Chondrocyte (in vitro differentiated cells): ENCODE measurements at regions not wholly inside any gene's neighbourhood (a gene's known extent, or its start where the extent isn't known, plus 50 kb on each side); places are given as distances from the start of the nearest gene placed in this dataset.
"Not testable (repeated sequence)": the region's sequence is repeated elsewhere in the genome, so short reads cannot be mapped to it uniquely, and the experiment has no call there.

Source experiments
- DNase-seq: peaks from one replicate; pipeline ENCODE4 v3.0.0; 2021; ENCODE audit warnings: mixed read lengths, low spot score
- H3K27ac Mint-ChIP-seq: one replicate; pipeline ENCODE4 v1.8.0; 2021; ENCODE audit warnings: mild to moderate bottlenecking, moderate library complexity, mixed read lengths; ENCODE audit not compliant: unreplicated experiment
- H3K27me3 Mint-ChIP-seq: 2 replicates; pipeline ENCODE4 v1.8.0; 2021; ENCODE audit warnings: low read depth, mixed read lengths
- H3K36me3 Mint-ChIP-seq: 2 replicates; pipeline ENCODE4 v1.8.0; 2021; ENCODE audit warnings: low read depth, mixed read lengths
- H3K4me1 Mint-ChIP-seq: 2 replicates; pipeline ENCODE4 v1.8.0; 2021; ENCODE audit warnings: low read depth, mild to moderate bottlenecking, mixed read lengths
- H3K4me3 Mint-ChIP-seq: one replicate; pipeline ENCODE4 v1.8.0; 2021; ENCODE audit warnings: mild to moderate bottlenecking, moderate library complexity, mixed read lengths; ENCODE audit not compliant: unreplicated experiment
- H3K9me3 Mint-ChIP-seq: 2 replicates; pipeline ENCODE4 v1.8.0; 2021; ENCODE audit warnings: low read depth, mixed read lengths
- CTCF ChIP-seq: fragments of 200-600 bp; sonication (generic); IDR thresholded peaks from 2 replicates; pipeline ENCODE4 v1.5.0; 2021; ENCODE audit warnings: antibody characterized with exemption, mild to moderate bottlenecking, moderate library complexity

DNA sequence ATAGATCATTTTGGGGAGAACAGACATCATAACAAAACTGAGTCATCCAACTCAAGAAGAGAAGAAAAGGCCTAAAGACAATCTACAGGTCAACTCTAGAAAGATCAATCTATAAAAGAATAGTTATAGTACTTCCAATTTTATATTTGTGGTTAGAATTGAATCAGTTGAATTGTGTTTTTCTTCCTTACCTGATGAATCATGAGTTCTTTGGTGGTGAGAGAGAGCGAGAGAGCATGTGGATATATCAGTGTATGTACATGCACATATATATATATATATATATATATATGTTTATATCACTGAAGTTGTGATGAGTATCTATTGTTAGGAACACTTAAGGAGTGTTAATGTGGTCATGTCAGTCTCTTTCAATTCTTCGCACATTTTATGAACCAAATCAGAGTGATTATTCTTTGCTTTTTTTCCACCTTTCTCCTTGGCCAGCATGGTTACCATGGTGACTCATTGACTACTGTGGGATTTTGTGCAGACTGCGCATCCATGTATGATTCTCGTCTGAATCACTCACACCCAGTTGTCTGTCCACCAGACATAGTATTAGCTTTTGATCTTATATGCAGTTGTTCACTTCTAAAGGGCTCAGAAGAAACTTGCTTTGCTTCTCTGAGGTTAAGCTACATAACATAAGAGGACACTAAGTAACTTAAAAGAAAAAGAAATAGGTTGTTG is 90.4 kb upstream of the RAB40AL start:
- H3K4me1 Mint-ChIP-seq, result no peaks in the 10 kb centered on the region
- no peak for DNase-seq

GRCh38 chrX:102847362-102847761 is 89.7 kb upstream of the RAB40AL start:
- H3K4me1 Mint-ChIP-seq, result no peaks in the 10 kb centered on the region

More for the DNA sequence above, 90.4 kb upstream of the RAB40AL start:
- no peak for TF ChIP-seq CTCF
- peaks cover 3% of the 10 kb centered on the region for H3K9me3 Mint-ChIP-seq
- no peak overlapping the region for H3K27ac Mint-ChIP-seq
- no peaks in the 10 kb centered on the region for H3K27me3 Mint-ChIP-seq
- H3K4me3 Mint-ChIP-seq, result no peak overlapping the region
- no peaks in the 10 kb centered on the region for H3K36me3 Mint-ChIP-seq

DNA sequence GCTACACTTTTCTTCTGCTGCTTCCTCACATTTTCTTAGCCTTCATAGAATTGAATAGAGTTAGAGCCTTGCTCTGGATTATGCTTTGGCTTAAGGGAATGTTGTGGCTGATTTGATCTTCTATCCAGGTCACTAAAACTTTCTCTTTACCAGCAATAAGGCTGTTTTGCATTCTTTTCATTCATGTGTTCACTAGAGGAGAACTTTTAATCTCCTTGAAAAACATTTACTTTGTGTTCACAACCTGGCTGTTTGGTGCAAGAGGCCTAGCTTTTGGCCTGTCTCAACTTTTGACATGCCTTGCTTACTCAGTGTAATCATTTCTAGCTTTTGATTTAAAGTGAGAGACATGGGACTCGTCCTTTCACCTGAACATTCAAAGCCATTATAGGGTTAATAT is 87.7 kb upstream of the RAB40AL start:
- no peak for DNase-seq
- Mint-ChIP-seq H3K4me3 (no peak overlapping the region), H3K4me1 (no peaks in the 10 kb centered on the region), H3K27ac (no peak overlapping the region), H3K27me3 (no peaks in the 10 kb centered on the region), H3K9me3 (peaks cover 11% of the 10 kb centered on the region), H3K36me3 (peaks cover 2% of the 10 kb centered on the region)
- no peak for TF ChIP-seq CTCF

More at GRCh38 chrX:102847362-102847761, 89.7 kb upstream of the RAB40AL start:
- Mint-ChIP-seq H3K9me3 (peaks cover 3% of the 10 kb centered on the region), H3K27me3 (no peaks in the 10 kb centered on the region), H3K4me3 (no peak overlapping the region), H3K27ac (no peak overlapping the region), H3K36me3 (no peaks in the 10 kb centered on the region)
- DNase-seq, result no peak
- no peak for TF ChIP-seq CTCF

DNA sequence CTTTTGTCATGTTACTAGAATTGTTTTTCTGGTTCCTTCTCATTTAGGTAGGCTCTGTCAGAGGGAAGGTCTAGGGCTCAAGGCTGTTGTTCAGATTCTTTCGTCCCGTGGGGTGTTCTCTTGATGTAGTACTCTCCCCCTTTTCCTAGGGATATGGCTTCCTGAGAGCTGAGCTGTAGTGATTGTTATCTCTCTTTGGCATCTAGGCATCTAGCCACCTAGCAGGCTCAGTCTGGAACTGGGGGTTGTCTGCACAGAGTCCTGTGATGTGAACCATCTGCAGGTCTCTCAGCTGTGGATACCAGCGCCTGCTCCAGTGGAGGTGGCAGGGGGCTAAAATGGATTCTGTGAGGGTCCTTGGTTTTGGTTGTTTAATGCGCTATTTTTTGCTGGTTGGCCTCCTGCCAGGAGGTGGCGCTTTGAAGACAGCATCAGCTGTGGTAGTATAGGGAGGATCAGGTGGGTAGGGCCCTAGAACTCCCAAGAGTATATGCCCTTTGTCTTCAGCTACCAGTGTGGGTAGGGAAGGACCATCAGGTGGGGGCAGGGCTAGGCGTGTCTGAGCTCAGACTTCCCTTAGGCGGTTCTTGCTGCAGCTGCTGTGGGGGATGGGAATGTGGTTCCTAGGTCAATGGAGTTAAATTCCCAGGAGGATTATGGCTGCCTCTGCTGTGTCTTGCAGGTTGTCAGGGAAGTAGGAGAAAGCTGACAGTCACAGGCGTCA is 78.1 kb upstream of the RAB40AL start:
- H3K4me3 Mint-ChIP-seq, H3K27me3 Mint-ChIP-seq, DNase-seq, H3K27ac Mint-ChIP-seq, H3K36me3 Mint-ChIP-seq, H3K4me1 Mint-ChIP-seq: not testable (repeated sequence)
- H3K9me3 Mint-ChIP-seq, result peaks cover 15% of the 10 kb centered on the region

GRCh38 chrX:102859550-102859871 is 77.6 kb upstream of the RAB40AL start:
- H3K4me3 Mint-ChIP-seq, result no peak overlapping the region
- H3K36me3 Mint-ChIP-seq, result no peaks in the 10 kb centered on the region
- TF ChIP-seq CTCF, result no peak
- H3K27ac Mint-ChIP-seq, result no peak overlapping the region
- peaks cover 14% of the 10 kb centered on the region for H3K9me3 Mint-ChIP-seq
- no peak for DNase-seq
- no peaks in the 10 kb centered on the region for H3K4me1 Mint-ChIP-seq
- H3K27me3 Mint-ChIP-seq, result no peaks in the 10 kb centered on the region

GRCh38 chrX:102860235-102860634 is 76.8 kb upstream of the RAB40AL start:
- Mint-ChIP-seq H3K27ac (no peak overlapping the region), H3K4me3 (no peak overlapping the region), H3K4me1 (no peaks in the 10 kb centered on the region), H3K27me3 (no peaks in the 10 kb centered on the region), H3K9me3 (peaks cover 14% of the 10 kb centered on the region), H3K36me3 (peaks cover 2% of the 10 kb centered on the region)
- no peak for DNase-seq
- no peak for TF ChIP-seq CTCF
